Heart left ventricle (tissue), 13 donors: ENCODE measurements at regions not wholly inside any gene's neighbourhood (a gene's known extent, or its start where the extent isn't known, plus 50 kb on each side); places are given as distances from the start of the nearest gene placed in this dataset.

ENCODE experiments used
- CTCF ChIP-seq, 12 donors: fragments of 200-600 bp; sonication (generic) in 4 of 12; IDR thresholded peaks; one replicate each; pipeline versions ENCODE4 v1.5.0 to v1.8.0; 2018 to 2022; ENCODE audit warnings: antibody characterized with exemption in 12 of 12, mild to moderate bottlenecking in 5 of 12
- POLR2A ChIP-seq, 2 donors: fragments of 450-650 bp; IDR thresholded peaks; one replicate each; pipeline ENCODE4 v1.6.1; 2017; ENCODE audit warnings: antibody characterized with exemption in 2 of 2, mild to moderate bottlenecking in 2 of 2, moderate library complexity in 2 of 2
- donor health status: ischemic (EF 13 %, LVEDD 7.1; RV severe dilation, severe dysfunction).
- donor health status: DM: no; HTN: yes; CAD: no.
- donor health status: DM: no; HTN: no; CAD: no.
- donor health status: ischemic (EF 25% LVEDD 6.9; RV normal size, moderate dysfunction).
- donor health status: ischemic (EF 25% LVEDD 5.7; RV mildly dilated, moderate dysfunction).
- donor health status: ischemic (EF 35%, LVEDD 5.7; RV mildly dilated, moderate dysfunction).
- donor health status: nonischemic (EF 11% LVEDD 7.7; RV severe dilation, severe dysfunction).
- donor health status: DM: yes; HTN: yes; CAD: no.
- donor health status: PGD.
- donor health status: ischemic (EF 29% LVEDD 5.4; RV normal size, mild dysfunction).
- donor health status: nonischemic (EF 23%, LVEDD 6.1; RV moderate dilation, normal function).

- TF ChIP-seq CTCF (IDR thresholded peaks at IDR 0.05) (no peak), POLR2A (IDR thresholded peaks at IDR 0.05) (no peak)
Measured at GRCh38 chr17:14779241-14779640, 478.4 kb downstream of the HS3ST3B1 start.
